ENCODE measurements at regions not wholly inside any gene's neighbourhood (a gene's known extent, or its start where the extent isn't known, plus 50 kb on each side); places are given as distances from the start of the nearest gene placed in this dataset.
"Not testable (repeated sequence)": the region's sequence is repeated elsewhere in the genome, so short reads cannot be mapped to it uniquely, and the experiment has no call there.

GRCh38 chr10:4151466-4151865 lies 366.5 kb upstream of the KLF6 start:
- DNase-seq (ENCODE audit: low read depth) = no peak

- DNase-seq (ENCODE audit: low read depth) = no peak
Measured at GRCh38 chr10:4150676-4151075, 365.7 kb upstream of the KLF6 start.

GRCh38 chr10:4149460-4149859 lies 364.5 kb upstream of the KLF6 start:
- DNase-seq (ENCODE audit: low read depth) = not testable (repeated sequence)

- DNase-seq (ENCODE audit: low read depth) = no peak
Measured at GRCh38 chr10:4147245-4147644, 362.2 kb upstream of the KLF6 start.

GRCh38 chr10:4144817-4145216 lies 359.8 kb upstream of the KLF6 start:
- no peak for DNase-seq (ENCODE audit: low read depth)

GRCh38 chr10:4141471-4141870 lies 356.5 kb upstream of the KLF6 start:
- DNase-seq (ENCODE audit: low read depth) = no peak

GRCh38 chr10:4138146-4138721 lies 353.2 kb upstream of the KLF6 start:
- DNase-seq (ENCODE audit: low read depth) = no peak

GRCh38 chr10:4137299-4137698 lies 352.3 kb upstream of the KLF6 start:
- no peak for DNase-seq (ENCODE audit: low read depth)

- DNase-seq (ENCODE audit: low read depth) = no peak
Measured at GRCh38 chr10:4136121-4136520, 351.1 kb upstream of the KLF6 start.

GRCh38 chr10:4132216-4132556 lies 347.2 kb upstream of the KLF6 start:
- no peak for DNase-seq (ENCODE audit: low read depth)

GRCh38 chr10:4131407-4132215 lies 346.6 kb upstream of the KLF6 start:
- no peak for DNase-seq (ENCODE audit: low read depth)

GRCh38 chr10:4130685-4131084 lies 345.7 kb upstream of the KLF6 start:
- DNase-seq (ENCODE audit: low read depth) = no peak

GRCh38 chr10:4129866-4130477 lies 345.0 kb upstream of the KLF6 start:
- DNase-seq (ENCODE audit: low read depth) = no peak

GRCh38 chr10:4127518-4128315 lies 342.7 kb upstream of the KLF6 start:
- DNase-seq (ENCODE audit: low read depth) = no peak

- no peak for DNase-seq (ENCODE audit: low read depth)
Measured at GRCh38 chr10:4125776-4126175, 340.8 kb upstream of the KLF6 start.

- no peak for DNase-seq (ENCODE audit: low read depth)
Measured at GRCh38 chr10:4121502-4122380, 336.7 kb upstream of the KLF6 start.

- DNase-seq (ENCODE audit: low read depth) = no peak
Measured at GRCh38 chr10:4120096-4120853, 335.3 kb upstream of the KLF6 start.

GRCh38 chr10:4119107-4119506 lies 334.1 kb upstream of the KLF6 start:
- no peak for DNase-seq (ENCODE audit: low read depth)

- no peak for DNase-seq (ENCODE audit: low read depth)
Measured at GRCh38 chr10:4117604-4118003, 332.6 kb upstream of the KLF6 start.

GRCh38 chr10:4111643-4112042 lies 326.6 kb upstream of the KLF6 start:
- no peak for DNase-seq (ENCODE audit: low read depth)

- DNase-seq (ENCODE audit: low read depth) = no peak
Measured at GRCh38 chr10:4109469-4109868, 324.5 kb upstream of the KLF6 start.

Measured in activated gamma-delta T cell treated with anti-CD3 and anti-CD28 coated beads, Interleukin-2, amount 50 U/mL, for 16 hours (primary cell).